ENCODE measurements at regions not wholly inside any gene's neighbourhood (a gene's known extent, or its start where the extent isn't known, plus 50 kb on each side); places are given as distances from the start of the nearest gene placed in this dataset.

DNA sequence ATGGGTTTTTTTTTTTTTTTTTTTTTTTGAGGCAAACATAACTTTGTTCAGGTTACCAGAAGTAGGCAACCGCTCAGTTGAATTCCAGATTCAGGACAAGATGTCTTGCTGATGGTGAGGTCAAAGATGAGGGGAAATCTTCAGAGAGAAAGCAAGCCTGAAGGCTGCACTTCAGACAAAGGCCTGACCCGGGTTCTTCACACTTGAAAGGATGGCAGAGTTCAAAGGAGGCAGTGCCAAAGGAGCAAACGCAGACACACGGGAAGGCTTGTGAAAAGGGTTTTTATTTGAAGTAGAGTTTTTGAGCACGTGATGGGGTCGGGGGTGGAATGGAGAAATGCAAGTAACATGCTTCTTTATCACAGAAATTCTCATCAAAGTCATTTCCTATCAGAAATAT lies 960.2 kb upstream of the EEF2KMT start:
- TF ChIP-seq POLR2A (IDR thresholded peaks at IDR 0.05) (no peak), POLR2AphosphoS5 (IDR thresholded peaks at IDR 0.05; ENCODE audit: insufficient read depth in 1 of 2, low read depth in 1 of 2) (no peak)
- TF ChIP-seq, protein P1, sequence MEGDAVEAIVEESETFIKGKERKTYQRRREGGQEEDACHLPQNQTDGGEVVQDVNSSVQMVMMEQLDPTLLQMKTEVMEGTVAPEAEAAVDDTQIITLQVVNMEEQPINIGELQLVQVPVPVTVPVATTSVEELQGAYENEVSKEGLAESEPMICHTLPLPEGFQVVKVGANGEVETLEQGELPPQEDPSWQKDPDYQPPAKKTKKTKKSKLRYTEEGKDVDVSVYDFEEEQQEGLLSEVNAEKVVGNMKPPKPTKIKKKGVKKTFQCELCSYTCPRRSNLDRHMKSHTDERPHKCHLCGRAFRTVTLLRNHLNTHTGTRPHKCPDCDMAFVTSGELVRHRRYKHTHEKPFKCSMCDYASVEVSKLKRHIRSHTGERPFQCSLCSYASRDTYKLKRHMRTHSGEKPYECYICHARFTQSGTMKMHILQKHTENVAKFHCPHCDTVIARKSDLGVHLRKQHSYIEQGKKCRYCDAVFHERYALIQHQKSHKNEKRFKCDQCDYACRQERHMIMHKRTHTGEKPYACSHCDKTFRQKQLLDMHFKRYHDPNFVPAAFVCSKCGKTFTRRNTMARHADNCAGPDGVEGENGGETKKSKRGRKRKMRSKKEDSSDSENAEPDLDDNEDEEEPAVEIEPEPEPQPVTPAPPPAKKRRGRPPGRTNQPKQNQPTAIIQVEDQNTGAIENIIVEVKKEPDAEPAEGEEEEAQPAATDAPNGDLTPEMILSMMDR (IDR thresholded peaks at IDR 0.05), result no peak
- no peaks in the 10 kb centered on the region for H3K36me3 ChIP-seq
- no peaks in the 10 kb centered on the region for H3K4me1 ChIP-seq
- intact Hi-C loops (cut with DNase I), result no loop called here
- no peak for DNase-seq (ENCODE audit: extremely low spot score in 2 of 2)
- no peak overlapping the region for H3K27ac ChIP-seq
- H3K27me3 ChIP-seq, result no peaks in the 10 kb centered on the region
- H3K4me3 ChIP-seq, result no peak overlapping the region
- no peaks in the 10 kb centered on the region for H3K9me3 ChIP-seq

DNA sequence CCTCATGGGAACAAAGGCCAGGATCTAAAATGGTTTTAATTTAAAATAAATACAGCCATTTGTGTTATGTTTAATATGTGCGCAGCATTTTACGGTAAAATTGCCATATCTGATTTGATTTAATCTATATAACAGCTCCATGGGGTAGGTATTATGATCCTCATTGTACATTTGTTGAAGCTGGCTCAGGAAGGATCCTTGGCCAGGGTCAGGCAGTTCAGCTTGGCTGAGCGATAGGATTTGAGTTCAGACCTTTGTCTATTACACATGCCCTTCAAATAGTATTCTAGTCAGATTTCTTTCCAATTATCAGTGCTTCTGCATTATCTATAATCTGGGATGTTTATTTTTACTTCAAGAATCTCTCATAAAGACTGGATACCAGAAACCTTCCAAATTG lies 950.4 kb upstream of the EEF2KMT start:
- no peaks in the 10 kb centered on the region for H3K4me1 ChIP-seq
- H3K27me3 ChIP-seq, result no peaks in the 10 kb centered on the region
- H3K27ac ChIP-seq, result no peak overlapping the region
- H3K36me3 ChIP-seq, result no peaks in the 10 kb centered on the region
- DNase-seq (ENCODE audit: extremely low spot score in 2 of 2), result no peak
- H3K9me3 ChIP-seq, result no peaks in the 10 kb centered on the region
- TF ChIP-seq, protein P1 (IDR thresholded peaks at IDR 0.05), result no peak
- TF ChIP-seq POLR2A (IDR thresholded peaks at IDR 0.05), result no peak
- TF ChIP-seq POLR2AphosphoS5 (IDR thresholded peaks at IDR 0.05; ENCODE audit: insufficient read depth in 1 of 2, low read depth in 1 of 2), result no peak
- H3K4me3 ChIP-seq, result no peak overlapping the region
- intact Hi-C loops (cut with DNase I), result no loop called here

DNA sequence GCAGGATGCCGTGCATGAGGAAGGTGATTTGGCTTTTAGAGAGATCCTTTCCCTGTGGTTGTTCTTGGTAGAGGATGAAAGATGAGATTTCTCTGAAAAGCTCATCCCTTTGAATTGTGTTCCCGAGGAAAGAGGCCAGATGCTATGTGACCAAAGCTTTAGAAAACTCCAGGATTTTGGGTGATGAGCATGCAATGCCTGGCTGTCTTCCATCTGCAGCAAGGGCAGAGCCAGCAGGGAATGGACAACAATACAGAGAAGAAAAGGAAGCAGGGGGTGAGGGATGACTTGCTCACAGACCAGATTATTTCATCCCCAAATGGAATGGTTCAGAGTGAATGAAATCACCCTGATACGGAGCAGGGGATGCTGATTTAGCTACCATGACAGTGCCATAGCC lies 949.7 kb upstream of the EEF2KMT start:
- H3K9me3 ChIP-seq, result no peaks in the 10 kb centered on the region
- H3K36me3 ChIP-seq, result no peaks in the 10 kb centered on the region
- no peak overlapping the region for H3K27ac ChIP-seq
- intact Hi-C loops (cut with DNase I), result no loop called here
- H3K4me1 ChIP-seq, result no peaks in the 10 kb centered on the region
- TF ChIP-seq, protein P1 (IDR thresholded peaks at IDR 0.05), result no peak
- TF ChIP-seq POLR2A (IDR thresholded peaks at IDR 0.05), result no peak
- no peak for TF ChIP-seq POLR2AphosphoS5 (IDR thresholded peaks at IDR 0.05; ENCODE audit: insufficient read depth in 1 of 2, low read depth in 1 of 2)
- no peak for DNase-seq (ENCODE audit: extremely low spot score in 2 of 2)
- no peak overlapping the region for H3K4me3 ChIP-seq
- no peaks in the 10 kb centered on the region for H3K27me3 ChIP-seq

DNA sequence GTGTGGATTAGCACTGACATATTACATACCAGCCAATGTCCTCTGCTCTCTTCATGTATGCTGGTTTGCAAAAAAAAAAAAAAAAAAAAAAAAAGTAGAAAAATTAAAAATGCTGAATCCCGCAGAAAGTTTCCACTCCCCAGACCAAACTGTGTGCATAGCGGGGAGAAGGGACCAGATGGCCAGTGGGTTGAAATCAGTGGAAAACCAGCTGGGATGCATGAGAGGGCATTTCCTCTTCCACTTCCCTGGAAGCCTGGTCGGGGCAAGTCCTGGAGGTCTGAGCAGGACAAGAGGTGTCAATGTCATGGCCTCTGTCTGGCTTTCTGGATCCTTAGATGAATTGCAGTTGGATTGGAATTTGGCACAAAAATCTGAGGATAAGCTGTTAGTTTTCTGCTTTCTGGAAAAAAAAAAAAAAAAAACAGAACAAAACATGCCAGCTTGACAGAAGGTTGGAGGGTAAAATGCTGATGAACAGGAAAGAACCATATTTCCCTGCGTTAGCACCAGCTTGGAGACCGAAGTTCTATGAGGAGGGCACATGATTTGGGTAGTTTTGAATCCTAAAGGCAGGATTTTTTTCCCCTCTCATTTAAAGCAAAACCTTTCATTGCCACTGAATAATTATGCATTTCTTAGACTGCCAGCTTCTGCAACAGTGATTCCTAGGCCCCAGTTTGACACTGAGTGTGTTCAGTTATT lies 941.5 kb upstream of the EEF2KMT start:
- no peaks in the 10 kb centered on the region for H3K27me3 ChIP-seq
- no peak overlapping the region for H3K4me3 ChIP-seq
- DNase-seq (ENCODE audit: extremely low spot score in 2 of 2), result no peak
- no peak overlapping the region for H3K27ac ChIP-seq
- H3K4me1 ChIP-seq, result no peaks in the 10 kb centered on the region
- TF ChIP-seq, protein P1 (IDR thresholded peaks at IDR 0.05), result no peak
- TF ChIP-seq POLR2A (IDR thresholded peaks at IDR 0.05) (no peak), POLR2AphosphoS5 (IDR thresholded peaks at IDR 0.05; ENCODE audit: insufficient read depth in 1 of 2, low read depth in 1 of 2) (no peak)
- H3K36me3 ChIP-seq, result no peaks in the 10 kb centered on the region
- intact Hi-C loops (cut with DNase I), result no loop called here
- no peaks in the 10 kb centered on the region for H3K9me3 ChIP-seq

DNA sequence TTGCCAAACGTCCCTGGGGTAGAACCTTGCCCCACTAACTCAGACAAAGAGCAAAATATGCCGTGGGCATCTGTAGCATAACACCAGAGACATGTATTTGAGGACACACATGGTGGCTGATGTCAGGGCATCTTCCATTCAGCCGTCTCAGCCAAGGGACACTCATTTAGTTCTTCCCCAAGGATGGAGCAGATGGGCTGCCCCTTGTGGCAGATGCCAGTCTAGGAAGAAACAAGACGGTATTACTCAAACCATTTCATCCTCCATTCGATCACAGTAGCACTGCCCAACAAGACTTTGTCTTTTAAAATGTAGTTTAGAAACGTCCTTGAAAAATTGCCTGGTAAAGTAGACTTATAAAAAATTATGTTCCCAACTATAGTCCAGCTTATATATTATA lies 937.6 kb upstream of the EEF2KMT start:
- Histone ChIP-seq H3K4me1 (no peaks in the 10 kb centered on the region), H3K27ac (no peak overlapping the region), H3K4me3 (no peak overlapping the region), H3K27me3 (no peaks in the 10 kb centered on the region), H3K36me3 (no peaks in the 10 kb centered on the region), H3K9me3 (no peaks in the 10 kb centered on the region)
- DNase-seq (ENCODE audit: extremely low spot score in 2 of 2), result no peak
- intact Hi-C loops (cut with DNase I), result no loop called here
- TF ChIP-seq POLR2A (IDR thresholded peaks at IDR 0.05) (no peak), POLR2AphosphoS5 (IDR thresholded peaks at IDR 0.05; ENCODE audit: insufficient read depth in 1 of 2, low read depth in 1 of 2) (no peak)
- TF ChIP-seq, protein P1 (IDR thresholded peaks at IDR 0.05), result no peak

All from vagina (tissue), 2 donors.